Thoracic aorta (tissue), 2 donors: ENCODE measurements at regions not wholly inside any gene's neighbourhood (a gene's known extent, or its start where the extent isn't known, plus 50 kb on each side); places are given as distances from the start of the nearest gene placed in this dataset.

Source experiments
- ATAC-seq: fragments of 150-250 bp; one replicate; pipeline ENCODE4 v1.8.0; 2017; ENCODE audit warnings: low read depth; ENCODE audit not compliant: insufficient number of reproducible peaks, low FRiP score
- DNase-seq: peaks from one replicate; pipeline ENCODE4 v3.0.0-alpha.2; 2020; ENCODE audit warnings: low spot score
- H3K27ac ChIP-seq, 2 donors: fragments of 200-600 bp; sonication (generic); 1 replicate in 1 of 2; 2 replicates in 1 of 2; pipeline ENCODE4 v1.5.1; 2016; ENCODE audit warnings: mild to moderate bottlenecking in 2 of 2, moderate library complexity in 2 of 2
- H3K27me3 ChIP-seq: fragments of 200-600 bp; sonication (generic); replicated peaks from 2 replicates; pipeline ENCODE4 v1.6.0; 2016; ENCODE audit warnings: mild to moderate bottlenecking; ENCODE audit not compliant: insufficient read depth
- H3K36me3 ChIP-seq: fragments of 200-600 bp; sonication (generic); one replicate; pipeline ENCODE4 v1.5.1; 2016
- H3K4me1 ChIP-seq, 2 donors: fragments of 200-600 bp; sonication (generic); 1 replicate in 1 of 2; 2 replicates in 1 of 2; pipeline versions ENCODE4 v1.5.1 to v1.6.0; 2016; ENCODE audit warnings: low read depth in 2 of 2, mild to moderate bottlenecking in 1 of 2; ENCODE audit not compliant: control insufficient read depth in 1 of 2
- H3K4me3 ChIP-seq: fragments of 200-600 bp; sonication (generic); 2 replicates; pipeline ENCODE4 v1.5.1; 2016; ENCODE audit warnings: mild to moderate bottlenecking
- H3K9me3 ChIP-seq: fragments of 200-600 bp; sonication (generic); 2 replicates; pipeline ENCODE4 v1.5.1; 2016
- CTCF ChIP-seq: fragments of 200-600 bp; sonication (generic); IDR thresholded peaks from one replicate; pipeline ENCODE4 v1.5.1; 2019; ENCODE audit warnings: antibody characterized with exemption

GRCh38 chr1:30325085-30325935 lies 398.1 kb downstream of the MATN1 start:
- Histone ChIP-seq H3K36me3 (no peaks in the 10 kb centered on the region), H3K27me3 (no peaks in the 10 kb centered on the region), H3K9me3 (no peaks in the 10 kb centered on the region), H3K27ac (no peak overlapping the region), H3K4me3 (no peak overlapping the region), H3K4me1 (no peaks in the 10 kb centered on the region)
- ATAC-seq (no peak), DNase-seq (no peak)
- no peak for TF ChIP-seq CTCF

- H3K9me3 ChIP-seq = no peaks in the 10 kb centered on the region
- H3K27ac ChIP-seq = no peak overlapping the region
- TF ChIP-seq CTCF = no peak
- no peaks in the 10 kb centered on the region for H3K36me3 ChIP-seq
- H3K4me1 ChIP-seq = no peaks in the 10 kb centered on the region
- no peaks in the 10 kb centered on the region for H3K27me3 ChIP-seq
- no peak for ATAC-seq
- no peak overlapping the region for H3K4me3 ChIP-seq
- no peak for DNase-seq
Measured at GRCh38 chr1:30324251-30325084, 398.9 kb downstream of the MATN1 start.

- ATAC-seq (no peak), DNase-seq (no peak)
- Histone ChIP-seq H3K27me3 (no peaks in the 10 kb centered on the region), H3K9me3 (no peaks in the 10 kb centered on the region), H3K4me3 (no peak overlapping the region), H3K36me3 (no peaks in the 10 kb centered on the region), H3K4me1 (no peaks in the 10 kb centered on the region), H3K27ac (no peak overlapping the region)
- TF ChIP-seq CTCF = no peak
Measured at GRCh38 chr1:30323841-30324240, 399.5 kb downstream of the MATN1 start.

- Histone ChIP-seq H3K4me1 (no peaks in the 10 kb centered on the region), H3K27ac (no peak overlapping the region), H3K36me3 (no peaks in the 10 kb centered on the region), H3K4me3 (no peak overlapping the region), H3K27me3 (no peaks in the 10 kb centered on the region), H3K9me3 (no peaks in the 10 kb centered on the region)
- TF ChIP-seq CTCF = no peak
- ATAC-seq (no peak), DNase-seq (no peak)
Measured at GRCh38 chr1:30323352-30323751, 400.0 kb downstream of the MATN1 start.

- Histone ChIP-seq H3K4me3 (no peak overlapping the region), H3K36me3 (no peaks in the 10 kb centered on the region), H3K27ac (no peak overlapping the region), H3K9me3 (no peaks in the 10 kb centered on the region), H3K4me1 (no peaks in the 10 kb centered on the region), H3K27me3 (no peaks in the 10 kb centered on the region)
- TF ChIP-seq CTCF = no peak
- no peak for ATAC-seq
- DNase-seq = no peak
Measured at GRCh38 chr1:30322859-30323257, 400.5 kb downstream of the MATN1 start.
